DND-41 (cell line): ENCODE measurements at regions not wholly inside any gene's neighbourhood (a gene's known extent, or its start where the extent isn't known, plus 50 kb on each side); places are given as distances from the start of the nearest gene placed in this dataset.

ENCODE experiments used
- ATAC-seq: fragments of 200-7000 bp; cut with Tn5 transposase; 3 replicates; pipeline ENCODE4 v1.9.1; 2021; ENCODE audit warnings: low read depth; ENCODE audit not compliant: insufficient read depth
- DNase-seq: peaks from one replicate; pipeline ENCODE4 v3.0.0-alpha.2; 2020
- H2AFZ ChIP-seq: 2 replicates; pipeline ENCODE4 v1.6.0; 2012; ENCODE audit warnings: low read depth, low read length
- H3K27ac ChIP-seq: 2 replicates; pipeline ENCODE4 v1.5.1; 2012; ENCODE audit warnings: low read length, inconsistent platforms
- H3K27me3 ChIP-seq: fragments of 200-600 bp; sonication (generic); 2 replicates; pipeline ENCODE4 v1.6.0; 2012; ENCODE audit warnings: low read length, mild to moderate bottlenecking, inconsistent platforms; ENCODE audit not compliant: insufficient read depth, poor library complexity
- H3K36me3 ChIP-seq: 2 replicates; pipeline ENCODE4 v1.5.1; 2012; ENCODE audit warnings: low read length, inconsistent platforms; ENCODE audit not compliant: insufficient read depth
- H3K4me1 ChIP-seq: 2 replicates; pipeline ENCODE4 v1.5.1; 2012; ENCODE audit warnings: mild to moderate bottlenecking, low read length; ENCODE audit not compliant: insufficient read depth
- H3K4me2 ChIP-seq: 2 replicates; pipeline ENCODE4 v1.6.0; 2012; ENCODE audit warnings: mild to moderate bottlenecking, moderate library complexity, low read length, inconsistent platforms; ENCODE audit not compliant: insufficient read depth
- H3K4me3 ChIP-seq, 2 experiments: fragments of 200-600 bp in 1 of 2; shearing (Covaris generic) in 1 of 2; 2 replicates each; pipeline ENCODE4 v1.5.1; 2012 to 2016; ENCODE audit warnings: inconsistent platforms in 2 of 2, low read length in 2 of 2, mild to moderate bottlenecking in 2 of 2, low read depth in 1 of 2, moderate library complexity in 1 of 2
- H3K79me2 ChIP-seq: 2 replicates; pipeline ENCODE4 v1.6.0; 2012; ENCODE audit warnings: low read length, inconsistent platforms; ENCODE audit not compliant: insufficient read depth
- H3K9ac ChIP-seq: 2 replicates; pipeline ENCODE4 v1.6.0; 2012; ENCODE audit warnings: low read depth, mild to moderate bottlenecking, inconsistent platforms, low read length, moderate library complexity
- H3K9me3 ChIP-seq: 2 replicates; pipeline ENCODE4 v1.5.1; 2012; ENCODE audit warnings: low read length, moderate library complexity, mild to moderate bottlenecking, inconsistent platforms; ENCODE audit not compliant: insufficient read depth, severe bottlenecking
- H4K20me1 ChIP-seq: 2 replicates; pipeline ENCODE4 v1.6.0; 2012; ENCODE audit warnings: low read length; ENCODE audit not compliant: insufficient read depth
- EZH2 ChIP-seq: IDR thresholded peaks from 3 replicates; pipeline ENCODE4 v1.6.1; 2012; ENCODE audit warnings: borderline replicate concordance, low read depth, mild to moderate bottlenecking, moderate library complexity, low read length, inconsistent platforms; ENCODE audit not compliant: severe bottlenecking
- TF ChIP-seq, protein P1 (sequence below): IDR thresholded peaks from 2 replicates; pipeline ENCODE4 v1.5.1; 2012; ENCODE audit warnings: borderline replicate concordance, low read length, moderate library complexity, mild to moderate bottlenecking; ENCODE audit not compliant: poor library complexity, severe bottlenecking; ENCODE audit errors: extremely low read depth

DNA sequence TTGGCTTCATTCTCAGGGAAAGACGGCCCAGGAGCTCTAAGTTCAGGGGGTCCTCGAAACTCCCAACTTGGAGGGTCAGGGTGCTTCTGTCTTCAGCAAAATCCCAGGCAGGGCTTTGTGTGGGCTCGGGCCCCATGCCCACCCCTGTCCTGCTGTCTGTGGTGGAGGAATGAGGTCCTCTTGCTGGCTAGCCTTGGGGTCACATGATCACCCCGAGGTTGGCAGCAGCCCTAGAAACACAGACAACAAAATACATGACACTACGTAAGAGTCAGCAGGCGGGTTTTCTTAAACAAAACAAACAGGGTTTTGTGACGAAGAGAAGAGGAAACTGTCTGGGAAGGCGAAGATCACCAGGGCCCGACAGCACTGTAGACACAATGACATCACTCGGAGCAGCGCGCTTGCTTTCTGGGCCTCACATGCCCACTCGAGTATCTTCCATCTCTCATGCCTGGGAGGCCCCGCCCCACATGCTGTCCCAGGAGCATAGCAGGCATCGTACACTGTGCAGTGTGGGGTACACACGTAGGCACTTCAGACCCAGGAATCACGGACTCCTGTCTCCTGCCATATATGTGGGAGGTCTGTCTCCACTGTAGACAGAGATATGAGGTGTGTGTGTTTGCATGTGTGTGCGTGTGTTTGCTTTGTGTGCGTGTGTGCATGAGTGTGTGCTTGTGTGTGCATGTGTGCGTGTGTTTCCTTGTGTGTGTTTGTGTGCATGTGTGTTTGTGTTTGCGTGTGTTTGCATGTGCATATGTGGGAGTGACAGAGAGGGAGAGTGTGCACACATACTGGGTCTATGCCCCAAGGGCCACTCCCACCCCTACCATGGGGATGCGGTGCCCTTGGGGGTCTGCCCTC, 94.7 kb downstream of the SIK1 start:
- no peak for DNase-seq
- TF ChIP-seq, protein P1, sequence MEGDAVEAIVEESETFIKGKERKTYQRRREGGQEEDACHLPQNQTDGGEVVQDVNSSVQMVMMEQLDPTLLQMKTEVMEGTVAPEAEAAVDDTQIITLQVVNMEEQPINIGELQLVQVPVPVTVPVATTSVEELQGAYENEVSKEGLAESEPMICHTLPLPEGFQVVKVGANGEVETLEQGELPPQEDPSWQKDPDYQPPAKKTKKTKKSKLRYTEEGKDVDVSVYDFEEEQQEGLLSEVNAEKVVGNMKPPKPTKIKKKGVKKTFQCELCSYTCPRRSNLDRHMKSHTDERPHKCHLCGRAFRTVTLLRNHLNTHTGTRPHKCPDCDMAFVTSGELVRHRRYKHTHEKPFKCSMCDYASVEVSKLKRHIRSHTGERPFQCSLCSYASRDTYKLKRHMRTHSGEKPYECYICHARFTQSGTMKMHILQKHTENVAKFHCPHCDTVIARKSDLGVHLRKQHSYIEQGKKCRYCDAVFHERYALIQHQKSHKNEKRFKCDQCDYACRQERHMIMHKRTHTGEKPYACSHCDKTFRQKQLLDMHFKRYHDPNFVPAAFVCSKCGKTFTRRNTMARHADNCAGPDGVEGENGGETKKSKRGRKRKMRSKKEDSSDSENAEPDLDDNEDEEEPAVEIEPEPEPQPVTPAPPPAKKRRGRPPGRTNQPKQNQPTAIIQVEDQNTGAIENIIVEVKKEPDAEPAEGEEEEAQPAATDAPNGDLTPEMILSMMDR: no peak
- TF ChIP-seq EZH2: no peak
- no peaks in the 10 kb centered on the region for H3K4me1 ChIP-seq
- H3K4me2 ChIP-seq: no peak overlapping the region
- no peak overlapping the region for H3K27ac ChIP-seq
- H4K20me1 ChIP-seq: 0 out of 2 replicates have a peak, but pooled peaks cover 2% of the 10 kb centered on the region
- no peaks in the 10 kb centered on the region for H3K79me2 ChIP-seq
- H3K4me3 ChIP-seq: no peak overlapping the region
- no peaks in the 10 kb centered on the region for H3K9me3 ChIP-seq
- H2AFZ ChIP-seq: no peak overlapping the region
- no peak overlapping the region for H3K9ac ChIP-seq
- ATAC-seq: no peak
- no peaks in the 10 kb centered on the region for H3K36me3 ChIP-seq
- H3K27me3 ChIP-seq: no peaks in the 10 kb centered on the region

GRCh38 chr21:43331111-43331961, 95.6 kb downstream of the SIK1 start:
- 0 out of 2 replicates have a peak, but pooled peaks cover 2% of the 10 kb centered on the region for H4K20me1 ChIP-seq
- H3K36me3 ChIP-seq: no peaks in the 10 kb centered on the region
- no peaks in the 10 kb centered on the region for H3K27me3 ChIP-seq
- no peak overlapping the region for H3K4me2 ChIP-seq
- no peak for ATAC-seq
- H2AFZ ChIP-seq: no peak overlapping the region
- no peaks in the 10 kb centered on the region for H3K9me3 ChIP-seq
- H3K27ac ChIP-seq: no peak overlapping the region
- no peaks in the 10 kb centered on the region for H3K4me1 ChIP-seq
- no peak overlapping the region for H3K9ac ChIP-seq
- no peak overlapping the region for H3K4me3 ChIP-seq
- no peak for DNase-seq
- no peaks in the 10 kb centered on the region for H3K79me2 ChIP-seq
- TF ChIP-seq EZH2: no peak

DNA sequence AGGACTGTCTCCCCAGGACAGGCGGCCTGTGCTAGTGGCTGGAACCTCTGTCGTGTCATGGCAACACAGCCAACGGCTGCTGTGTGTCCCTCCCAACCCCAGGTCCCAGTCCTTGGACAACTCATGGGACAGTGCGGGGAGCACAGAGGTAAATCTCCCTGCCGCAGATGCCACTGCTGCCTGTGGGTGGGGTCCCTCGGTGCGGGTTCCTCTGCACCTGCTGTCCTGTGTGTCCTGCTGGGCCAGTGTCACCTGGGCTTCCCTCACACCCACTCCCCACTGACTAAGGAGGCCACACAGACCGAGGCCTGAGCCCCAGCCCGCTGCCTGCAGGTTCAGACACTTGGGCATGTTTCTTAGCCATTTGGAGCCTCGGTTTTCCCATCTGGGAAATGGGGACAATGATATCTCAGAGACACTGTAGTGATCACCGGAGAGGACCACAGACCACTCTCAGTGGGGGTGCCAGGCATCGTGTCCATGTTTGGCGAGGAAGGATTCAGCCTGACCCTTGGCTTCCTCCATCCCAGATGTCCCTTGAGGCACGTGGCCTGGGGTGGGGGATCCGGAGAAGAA, 96.5 kb downstream of the SIK1 start:
- H3K27me3 ChIP-seq: no peaks in the 10 kb centered on the region
- H4K20me1 ChIP-seq: 0 out of 2 replicates have a peak, but pooled peaks cover 2% of the 10 kb centered on the region
- no peak for DNase-seq
- H2AFZ ChIP-seq: no peak overlapping the region
- H3K4me2 ChIP-seq: no peak overlapping the region
- H3K27ac ChIP-seq: no peak overlapping the region
- no peak overlapping the region for H3K9ac ChIP-seq
- H3K36me3 ChIP-seq: no peaks in the 10 kb centered on the region
- H3K9me3 ChIP-seq: no peaks in the 10 kb centered on the region
- H3K79me2 ChIP-seq: no peaks in the 10 kb centered on the region
- no peak for TF ChIP-seq EZH2
- TF ChIP-seq, protein P1: no peak
- ATAC-seq: no peak
- H3K4me3 ChIP-seq: no peak overlapping the region
- no peaks in the 10 kb centered on the region for H3K4me1 ChIP-seq
